Fibroblast of lung (primary cell): ENCODE measurements at regions not wholly inside any gene's neighbourhood (a gene's known extent, or its start where the extent isn't known, plus 50 kb on each side); places are given as distances from the start of the nearest gene placed in this dataset.

Source experiments
- CTCF ChIP-seq, 2 donors: IDR thresholded peaks in 1 of 2; conservative IDR thresholded peaks in 1 of 2; 1 replicate in 1 of 2; 2 replicates in 1 of 2; pipeline ENCODE4 v1.5.1; 2011 to 2012; ENCODE audit warnings: low read length in 2 of 2, control low read depth in 1 of 2, inconsistent platforms in 1 of 2, low read depth in 1 of 2, mild to moderate bottlenecking in 1 of 2
- EZH2 ChIP-seq: IDR thresholded peaks from 2 replicates; pipeline ENCODE4 v1.5.1; 2012; ENCODE audit warnings: low read length, control low read depth, mild to moderate bottlenecking; ENCODE audit errors: missing control alignments

GRCh38 chr13:90308249-90308648, 1039.2 kb upstream of the MIR17HG start:
- no peak for TF ChIP-seq CTCF (conservative IDR thresholded peaks at IDR 0.05 in 1 of 2, IDR thresholded peaks at IDR 0.05 in 1 of 2; ENCODE audit: low read depth in 1 of 2, low read length in 2 of 2)
- no peak for TF ChIP-seq EZH2
